ENCODE measurements at regions not wholly inside any gene's neighbourhood (a gene's known extent, or its start where the extent isn't known, plus 50 kb on each side); places are given as distances from the start of the nearest gene placed in this dataset.
A peak's percentile ranks its signal among the peaks of the same experiment; 100 is the strongest.

DNA sequence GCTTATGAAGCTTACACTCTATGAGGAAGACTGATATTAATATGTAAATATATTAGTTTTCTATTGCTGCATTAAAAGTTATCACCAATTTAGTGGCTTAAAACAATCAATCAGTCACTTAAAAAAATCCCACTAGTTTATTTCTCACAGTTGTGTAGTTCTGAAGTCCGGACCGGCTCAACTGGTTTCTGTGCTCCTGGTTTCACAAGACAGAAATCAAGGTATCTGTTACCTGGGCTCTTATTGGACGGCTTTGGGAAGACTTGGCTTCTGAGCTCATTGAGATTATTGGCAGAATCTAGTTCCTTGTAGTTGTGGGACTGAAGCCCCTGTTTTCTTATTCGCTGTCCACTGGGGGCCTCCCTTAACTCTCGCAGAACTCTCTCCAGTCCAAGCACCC is 343.0 kb downstream of the RAB38 start:
- no peak for DNase-seq
- no peak overlapping the region for H3K27ac ChIP-seq (ENCODE audit: insufficient read depth in 1 of 2, low read depth in 1 of 2, low read length in 2 of 2, poor library complexity in 1 of 2, severe bottlenecking in 2 of 2)
- H3K4me3 ChIP-seq (ENCODE audit: control insufficient read depth in 1 of 7, extremely low read depth in 1 of 7, insufficient read depth in 4 of 7, low read depth in 2 of 7, low read length in 6 of 7), result no peak overlapping the region
- ChIA-PET CTCF (interaction anchor here (1.2 kb wide), 1 partner anchor 46 kb away, joined by 3 read pairs; no protein-coding TSS in a partner anchor), POLR2A (no interaction called here)
- no peaks in the 10 kb centered on the region for H3K4me1 ChIP-seq (ENCODE audit: control extremely low read depth in 1 of 4, control insufficient read depth in 4 of 4, insufficient read depth in 4 of 4, low read length in 3 of 4)
- WGBS (ENCODE audit: insufficient coverage), result 94% methylated on average over 4 of the region's 5 CpGs
- no peaks in the 10 kb centered on the region for H3K36me3 ChIP-seq (ENCODE audit: control insufficient read depth in 4 of 4, insufficient read depth in 4 of 4, low read length in 3 of 4)
- H3K9me3 ChIP-seq (ENCODE audit: control extremely low read depth in 1 of 5, control insufficient read depth in 4 of 5, insufficient read depth in 2 of 5, low read depth in 1 of 5, low read length in 4 of 5), result no peaks in the 10 kb centered on the region
- no peaks in the 10 kb centered on the region for H3K27me3 ChIP-seq (replicated peaks in 2 of 5; ENCODE audit: control insufficient read depth in 4 of 5, insufficient read depth in 5 of 5, low read length in 4 of 5)

DNA sequence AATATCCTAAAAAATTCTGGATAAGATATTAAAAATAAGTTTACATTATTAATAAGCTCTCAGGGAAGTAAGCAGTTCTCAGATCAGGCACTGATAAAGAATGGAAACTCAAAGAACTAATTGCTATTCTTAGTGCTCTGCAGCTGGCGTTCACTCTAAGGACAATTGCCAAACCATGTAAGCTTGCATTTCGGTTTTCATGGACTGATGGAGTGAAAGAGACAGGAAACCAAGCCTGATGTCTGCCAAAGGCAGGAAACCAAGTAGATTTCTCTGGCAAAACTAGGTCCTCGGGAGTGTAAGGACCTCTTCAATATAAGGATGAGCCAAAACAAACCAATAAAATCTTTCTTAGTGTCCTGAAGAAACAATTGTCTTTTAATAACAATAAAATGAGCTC is 355.2 kb downstream of the RAB38 start:
- no peak for DNase-seq
- Histone ChIP-seq H3K36me3 (ENCODE audit: control insufficient read depth in 4 of 4, insufficient read depth in 4 of 4, low read length in 3 of 4) (no peaks in the 10 kb centered on the region), H3K4me3 (ENCODE audit: control insufficient read depth in 1 of 7, extremely low read depth in 1 of 7, insufficient read depth in 4 of 7, low read depth in 2 of 7, low read length in 6 of 7) (no peak overlapping the region), H3K9me3 (ENCODE audit: control extremely low read depth in 1 of 5, control insufficient read depth in 4 of 5, insufficient read depth in 2 of 5, low read depth in 1 of 5, low read length in 4 of 5) (no peaks in the 10 kb centered on the region), H3K27ac (ENCODE audit: insufficient read depth in 1 of 2, low read depth in 1 of 2, low read length in 2 of 2, poor library complexity in 1 of 2, severe bottlenecking in 2 of 2) (no peak overlapping the region), H3K27me3 (replicated peaks in 2 of 5; ENCODE audit: control insufficient read depth in 4 of 5, insufficient read depth in 5 of 5, low read length in 4 of 5) (no peaks in the 10 kb centered on the region), H3K4me1 (ENCODE audit: control extremely low read depth in 1 of 4, control insufficient read depth in 4 of 4, insufficient read depth in 4 of 4, low read length in 3 of 4) (no peaks in the 10 kb centered on the region)
- ChIA-PET CTCF (no interaction called here), POLR2A (no interaction called here)
- 27% methylated on average over 2 of the region's 3 CpGs for WGBS (ENCODE audit: insufficient coverage)

DNA sequence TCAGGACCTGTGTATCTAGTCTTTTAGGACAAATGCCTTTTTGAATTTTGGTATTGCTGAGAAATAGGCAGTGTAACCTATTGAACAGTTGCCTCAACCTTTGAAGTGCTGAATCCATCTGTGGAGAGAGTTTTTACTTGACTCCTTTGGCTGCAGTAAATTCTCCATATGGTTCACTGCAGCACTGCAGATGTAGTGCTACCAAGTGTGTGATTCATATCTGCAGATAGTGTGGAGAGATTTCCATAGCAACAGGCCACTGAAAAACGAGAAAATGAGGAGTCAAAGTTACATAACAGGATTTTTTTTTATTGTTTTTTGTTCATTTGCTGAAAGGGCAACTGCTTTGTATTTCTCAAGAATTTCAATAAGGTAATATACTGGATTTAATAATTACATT is 356.1 kb downstream of the RAB38 start:
- no peaks in the 10 kb centered on the region for H3K4me1 ChIP-seq (ENCODE audit: control extremely low read depth in 1 of 4, control insufficient read depth in 4 of 4, insufficient read depth in 4 of 4, low read length in 3 of 4)
- DNase-seq, result peak in 1 of 3 donors; percentile 3
- H3K27me3 ChIP-seq (replicated peaks in 2 of 5; ENCODE audit: control insufficient read depth in 4 of 5, insufficient read depth in 5 of 5, low read length in 4 of 5), result no peaks in the 10 kb centered on the region
- no peak overlapping the region for H3K27ac ChIP-seq (ENCODE audit: insufficient read depth in 1 of 2, low read depth in 1 of 2, low read length in 2 of 2, poor library complexity in 1 of 2, severe bottlenecking in 2 of 2)
- no peaks in the 10 kb centered on the region for H3K9me3 ChIP-seq (ENCODE audit: control extremely low read depth in 1 of 5, control insufficient read depth in 4 of 5, insufficient read depth in 2 of 5, low read depth in 1 of 5, low read length in 4 of 5)
- no peak overlapping the region for H3K4me3 ChIP-seq (ENCODE audit: control insufficient read depth in 1 of 7, extremely low read depth in 1 of 7, insufficient read depth in 4 of 7, low read depth in 2 of 7, low read length in 6 of 7)
- WGBS (ENCODE audit: insufficient coverage), result no CpG with 5 or more reads among the region's 1 CpG
- no peaks in the 10 kb centered on the region for H3K36me3 ChIP-seq (ENCODE audit: control insufficient read depth in 4 of 4, insufficient read depth in 4 of 4, low read length in 3 of 4)
- POLR2A ChIA-PET, result no interaction called here
- CTCF ChIA-PET, result no interaction called here

DNA sequence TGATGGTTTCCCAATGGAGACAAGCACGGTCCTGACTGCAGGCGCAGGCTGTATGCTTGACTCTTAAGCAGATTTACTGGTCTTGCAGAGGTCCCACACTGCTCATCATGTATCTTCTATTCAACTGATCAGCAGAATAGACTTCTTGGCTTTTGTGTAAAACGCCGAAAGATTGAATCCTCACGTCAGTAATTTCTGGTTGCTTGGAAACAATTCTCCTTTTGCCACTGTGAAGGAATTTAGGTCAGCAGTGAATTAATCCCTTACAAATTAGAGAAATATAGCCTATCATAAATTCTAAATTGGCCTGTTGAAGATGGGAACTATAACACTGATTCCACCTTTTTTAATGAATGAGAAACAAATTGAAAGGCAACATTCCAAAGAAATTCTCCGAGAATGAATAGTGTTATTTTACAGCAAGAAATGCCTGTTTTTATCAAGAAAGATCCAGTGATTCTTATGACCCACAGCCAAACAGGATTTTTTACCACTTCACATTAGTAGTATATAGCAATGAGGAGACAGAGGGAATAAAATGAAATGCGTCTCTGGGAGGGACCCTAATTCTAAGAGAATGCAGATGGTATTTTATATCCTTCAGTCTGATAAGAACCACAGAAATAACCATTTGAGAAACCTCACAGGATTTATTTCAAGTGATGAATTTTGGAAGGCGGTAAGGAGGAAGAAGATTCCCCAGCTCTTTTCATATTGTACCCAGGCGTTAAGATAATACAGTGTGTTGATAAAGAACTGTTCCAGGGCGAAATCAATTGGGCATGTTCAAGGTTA is 362.5 kb downstream of the RAB38 start:
- no peak overlapping the region for H3K4me3 ChIP-seq (ENCODE audit: control insufficient read depth in 1 of 7, extremely low read depth in 1 of 7, insufficient read depth in 4 of 7, low read depth in 2 of 7, low read length in 6 of 7)
- H3K27ac ChIP-seq (ENCODE audit: insufficient read depth in 1 of 2, low read depth in 1 of 2, low read length in 2 of 2, poor library complexity in 1 of 2, severe bottlenecking in 2 of 2), result no peak overlapping the region
- 67% methylated on average over 3 of the region's 10 CpGs for WGBS (ENCODE audit: insufficient coverage)
- no peaks in the 10 kb centered on the region for H3K27me3 ChIP-seq (replicated peaks in 2 of 5; ENCODE audit: control insufficient read depth in 4 of 5, insufficient read depth in 5 of 5, low read length in 4 of 5)
- no peaks in the 10 kb centered on the region for H3K4me1 ChIP-seq (ENCODE audit: control extremely low read depth in 1 of 4, control insufficient read depth in 4 of 4, insufficient read depth in 4 of 4, low read length in 3 of 4)
- H3K9me3 ChIP-seq (ENCODE audit: control extremely low read depth in 1 of 5, control insufficient read depth in 4 of 5, insufficient read depth in 2 of 5, low read depth in 1 of 5, low read length in 4 of 5), result no peaks in the 10 kb centered on the region
- no peaks in the 10 kb centered on the region for H3K36me3 ChIP-seq (ENCODE audit: control insufficient read depth in 4 of 4, insufficient read depth in 4 of 4, low read length in 3 of 4)
- no peak for DNase-seq
- ChIA-PET CTCF (no interaction called here), POLR2A (no interaction called here)

DNA sequence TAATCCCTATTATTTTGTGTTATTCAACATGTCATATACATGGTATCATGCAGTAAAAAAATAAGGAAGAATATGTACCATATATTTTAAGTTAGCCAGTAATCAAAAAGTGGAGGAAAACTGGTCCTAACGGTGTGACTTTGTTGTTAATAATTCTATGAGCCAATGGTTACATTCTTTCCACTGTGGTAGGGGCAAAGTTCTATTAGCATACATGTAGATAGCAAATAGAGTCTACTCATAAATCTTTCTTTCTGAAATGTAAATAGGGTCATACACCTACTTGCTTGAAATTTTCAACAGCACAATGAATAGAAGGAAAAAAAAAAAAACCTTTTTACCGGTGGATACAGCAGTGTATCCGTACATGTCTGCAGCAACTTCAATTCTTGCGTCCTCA is 364.8 kb downstream of the RAB38 start:
- DNase-seq, result no peak
- no peaks in the 10 kb centered on the region for H3K9me3 ChIP-seq (ENCODE audit: control extremely low read depth in 1 of 5, control insufficient read depth in 4 of 5, insufficient read depth in 2 of 5, low read depth in 1 of 5, low read length in 4 of 5)
- H3K27me3 ChIP-seq (replicated peaks in 2 of 5; ENCODE audit: control insufficient read depth in 4 of 5, insufficient read depth in 5 of 5, low read length in 4 of 5), result no peaks in the 10 kb centered on the region
- CTCF ChIA-PET, result no interaction called here
- no peaks in the 10 kb centered on the region for H3K4me1 ChIP-seq (ENCODE audit: control extremely low read depth in 1 of 4, control insufficient read depth in 4 of 4, insufficient read depth in 4 of 4, low read length in 3 of 4)
- no peak overlapping the region for H3K27ac ChIP-seq (ENCODE audit: insufficient read depth in 1 of 2, low read depth in 1 of 2, low read length in 2 of 2, poor library complexity in 1 of 2, severe bottlenecking in 2 of 2)
- H3K36me3 ChIP-seq (ENCODE audit: control insufficient read depth in 4 of 4, insufficient read depth in 4 of 4, low read length in 3 of 4), result no peaks in the 10 kb centered on the region
- POLR2A ChIA-PET, result no interaction called here
- no peak overlapping the region for H3K4me3 ChIP-seq (ENCODE audit: control insufficient read depth in 1 of 7, extremely low read depth in 1 of 7, insufficient read depth in 4 of 7, low read depth in 2 of 7, low read length in 6 of 7)
- 98% methylated on average over 3 of the region's 4 CpGs for WGBS (ENCODE audit: insufficient coverage)

DNA sequence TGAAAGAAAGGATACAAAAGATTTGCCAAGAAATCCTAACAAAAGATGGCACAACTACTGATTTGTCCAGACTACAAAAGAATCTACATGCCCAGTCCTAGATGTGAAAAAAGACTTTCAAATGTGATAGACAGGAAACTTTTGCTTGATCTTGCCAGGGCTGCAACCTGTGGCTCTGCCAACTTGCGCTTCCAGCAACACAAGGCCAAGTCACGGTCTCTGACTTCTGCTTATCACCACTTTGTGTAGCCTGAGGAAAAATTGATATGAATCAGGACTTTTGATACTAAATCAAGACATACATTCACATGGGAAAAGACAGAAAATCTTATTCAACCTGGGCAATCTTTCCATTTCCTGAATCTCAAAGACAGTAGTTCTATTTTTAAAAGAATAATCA is 366.0 kb downstream of the RAB38 start:
- H3K9me3 ChIP-seq (ENCODE audit: control extremely low read depth in 1 of 5, control insufficient read depth in 4 of 5, insufficient read depth in 2 of 5, low read depth in 1 of 5, low read length in 4 of 5), result no peaks in the 10 kb centered on the region
- CTCF ChIA-PET, result no interaction called here
- no peak overlapping the region for H3K4me3 ChIP-seq (ENCODE audit: control insufficient read depth in 1 of 7, extremely low read depth in 1 of 7, insufficient read depth in 4 of 7, low read depth in 2 of 7, low read length in 6 of 7)
- no peak overlapping the region for H3K27ac ChIP-seq (ENCODE audit: insufficient read depth in 1 of 2, low read depth in 1 of 2, low read length in 2 of 2, poor library complexity in 1 of 2, severe bottlenecking in 2 of 2)
- POLR2A ChIA-PET, result no interaction called here
- WGBS (ENCODE audit: insufficient coverage), result 100% methylated on average over 1 of the region's 2 CpGs
- no peak for DNase-seq
- no peaks in the 10 kb centered on the region for H3K4me1 ChIP-seq (ENCODE audit: control extremely low read depth in 1 of 4, control insufficient read depth in 4 of 4, insufficient read depth in 4 of 4, low read length in 3 of 4)
- no peaks in the 10 kb centered on the region for H3K36me3 ChIP-seq (ENCODE audit: control insufficient read depth in 4 of 4, insufficient read depth in 4 of 4, low read length in 3 of 4)
- no peaks in the 10 kb centered on the region for H3K27me3 ChIP-seq (replicated peaks in 2 of 5; ENCODE audit: control insufficient read depth in 4 of 5, insufficient read depth in 5 of 5, low read length in 4 of 5)

DNA sequence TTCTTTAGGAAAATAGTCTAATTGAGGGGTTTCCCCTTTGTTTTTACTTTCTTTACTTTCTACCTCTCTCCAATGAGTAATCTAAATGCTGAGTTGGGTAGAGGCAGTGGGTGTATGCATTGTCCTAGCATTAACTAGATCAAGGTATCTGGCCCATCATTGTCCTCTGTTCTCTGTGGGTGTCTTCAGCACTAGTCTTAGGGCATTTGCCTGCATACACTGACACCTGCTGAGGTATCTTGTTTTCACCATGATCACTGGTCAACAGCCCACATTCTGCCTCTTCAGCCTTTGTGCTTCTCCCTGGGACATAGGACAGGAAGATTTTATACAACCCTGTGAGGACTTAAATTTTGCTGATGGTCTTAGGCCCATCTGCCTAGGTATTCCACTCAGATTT is 371.1 kb downstream of the RAB38 start:
- H3K27ac ChIP-seq (ENCODE audit: insufficient read depth in 1 of 2, low read depth in 1 of 2, low read length in 2 of 2, poor library complexity in 1 of 2, severe bottlenecking in 2 of 2), result no peak overlapping the region
- no peaks in the 10 kb centered on the region for H3K27me3 ChIP-seq (replicated peaks in 2 of 5; ENCODE audit: control insufficient read depth in 4 of 5, insufficient read depth in 5 of 5, low read length in 4 of 5)
- CTCF ChIA-PET, result no interaction called here
- no peaks in the 10 kb centered on the region for H3K36me3 ChIP-seq (ENCODE audit: control insufficient read depth in 4 of 4, insufficient read depth in 4 of 4, low read length in 3 of 4)
- no peak overlapping the region for H3K4me3 ChIP-seq (ENCODE audit: control insufficient read depth in 1 of 7, extremely low read depth in 1 of 7, insufficient read depth in 4 of 7, low read depth in 2 of 7, low read length in 6 of 7)
- no peaks in the 10 kb centered on the region for H3K4me1 ChIP-seq (ENCODE audit: control extremely low read depth in 1 of 4, control insufficient read depth in 4 of 4, insufficient read depth in 4 of 4, low read length in 3 of 4)
- no peaks in the 10 kb centered on the region for H3K9me3 ChIP-seq (ENCODE audit: control extremely low read depth in 1 of 5, control insufficient read depth in 4 of 5, insufficient read depth in 2 of 5, low read depth in 1 of 5, low read length in 4 of 5)
- POLR2A ChIA-PET, result no interaction called here
- DNase-seq, result no peak

All from common myeloid progenitor, CD34-positive (primary cell).